BE2C (cell line): ENCODE measurements at regions not wholly inside any gene's neighbourhood (a gene's known extent, or its start where the extent isn't known, plus 50 kb on each side); places are given as distances from the start of the nearest gene placed in this dataset.

Experiments
- DNase-seq: peaks from one replicate; pipeline ENCODE4 v3.0.0-alpha.2; 2020
- H3K27me3 ChIP-seq: fragments of 250-450 bp; sonication (Bioruptor Pico); 2 replicates; pipeline ENCODE4 v1.5.1; 2020; ENCODE audit warnings: mild to moderate bottlenecking
- H3K36me3 ChIP-seq: fragments of 250-450 bp; sonication (Bioruptor Pico); 2 replicates; pipeline ENCODE4 v1.5.1; 2020; ENCODE audit warnings: mild to moderate bottlenecking
- H3K4me1 ChIP-seq: fragments of 250-450 bp; sonication (Bioruptor Pico); 2 replicates; pipeline ENCODE4 v1.5.1; 2020
- H3K4me3 ChIP-seq: 2 replicates; pipeline ENCODE4 v1.5.1; 2011; ENCODE audit warnings: low read depth, low read length
- H3K9me3 ChIP-seq: fragments of 250-450 bp; sonication (Bioruptor Pico); 2 replicates; pipeline ENCODE4 v1.5.1; 2020
- TF ChIP-seq, protein P1 (sequence below): IDR thresholded peaks from 2 replicates; pipeline ENCODE4 v1.5.1; 2012; ENCODE audit warnings: mild to moderate bottlenecking, low read depth, low read length

DNA sequence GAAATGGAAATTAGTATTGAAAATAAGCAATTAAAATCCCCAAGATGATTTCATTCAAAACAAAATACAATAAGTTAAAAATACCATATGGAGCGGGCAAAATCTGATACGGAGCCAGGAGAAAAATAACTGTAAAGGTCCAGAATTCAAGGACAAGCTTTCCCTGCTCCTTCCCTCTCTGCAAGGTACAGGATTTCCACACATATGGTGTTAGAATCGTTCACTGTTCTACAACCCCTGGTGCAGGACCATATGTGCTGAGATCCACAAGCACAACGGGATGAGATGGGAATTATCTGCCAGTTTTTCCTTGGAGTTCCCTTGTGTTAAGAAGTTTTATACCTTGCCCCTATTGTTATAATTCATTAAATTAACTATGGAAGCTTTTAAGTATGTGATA is 94.7 kb upstream of the DMAC1 start:
- Histone ChIP-seq H3K27me3 (no peaks in the 10 kb centered on the region), H3K4me3 (no peak overlapping the region), H3K36me3 (no peaks in the 10 kb centered on the region), H3K9me3 (no peaks in the 10 kb centered on the region), H3K4me1 (no peaks in the 10 kb centered on the region)
- no peak for DNase-seq
- TF ChIP-seq, protein P1, sequence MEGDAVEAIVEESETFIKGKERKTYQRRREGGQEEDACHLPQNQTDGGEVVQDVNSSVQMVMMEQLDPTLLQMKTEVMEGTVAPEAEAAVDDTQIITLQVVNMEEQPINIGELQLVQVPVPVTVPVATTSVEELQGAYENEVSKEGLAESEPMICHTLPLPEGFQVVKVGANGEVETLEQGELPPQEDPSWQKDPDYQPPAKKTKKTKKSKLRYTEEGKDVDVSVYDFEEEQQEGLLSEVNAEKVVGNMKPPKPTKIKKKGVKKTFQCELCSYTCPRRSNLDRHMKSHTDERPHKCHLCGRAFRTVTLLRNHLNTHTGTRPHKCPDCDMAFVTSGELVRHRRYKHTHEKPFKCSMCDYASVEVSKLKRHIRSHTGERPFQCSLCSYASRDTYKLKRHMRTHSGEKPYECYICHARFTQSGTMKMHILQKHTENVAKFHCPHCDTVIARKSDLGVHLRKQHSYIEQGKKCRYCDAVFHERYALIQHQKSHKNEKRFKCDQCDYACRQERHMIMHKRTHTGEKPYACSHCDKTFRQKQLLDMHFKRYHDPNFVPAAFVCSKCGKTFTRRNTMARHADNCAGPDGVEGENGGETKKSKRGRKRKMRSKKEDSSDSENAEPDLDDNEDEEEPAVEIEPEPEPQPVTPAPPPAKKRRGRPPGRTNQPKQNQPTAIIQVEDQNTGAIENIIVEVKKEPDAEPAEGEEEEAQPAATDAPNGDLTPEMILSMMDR = no peak

DNA sequence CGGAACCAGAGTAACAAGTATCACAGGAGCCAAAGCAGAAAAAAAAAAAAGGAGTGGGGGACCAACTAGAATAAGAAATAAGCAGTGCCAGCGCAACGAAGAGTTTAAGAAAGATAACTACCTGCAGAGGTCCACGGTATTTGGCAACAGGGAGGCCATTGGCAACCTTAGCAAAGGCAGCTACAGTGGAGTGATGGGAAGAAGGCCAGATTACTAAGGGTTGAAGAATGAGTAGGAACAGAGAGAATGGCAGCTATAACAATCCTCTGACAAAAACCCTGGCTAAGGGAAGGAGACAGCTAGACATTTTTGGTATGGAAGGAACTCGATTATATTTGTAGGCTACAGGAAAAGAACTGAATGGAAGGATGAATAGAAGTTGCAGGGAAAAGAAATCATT is 93.4 kb upstream of the DMAC1 start:
- H3K9me3 ChIP-seq = no peaks in the 10 kb centered on the region
- no peaks in the 10 kb centered on the region for H3K27me3 ChIP-seq
- no peak overlapping the region for H3K4me3 ChIP-seq
- H3K4me1 ChIP-seq = no peaks in the 10 kb centered on the region
- no peaks in the 10 kb centered on the region for H3K36me3 ChIP-seq
- no peak for DNase-seq
- TF ChIP-seq, protein P1 = no peak

DNA sequence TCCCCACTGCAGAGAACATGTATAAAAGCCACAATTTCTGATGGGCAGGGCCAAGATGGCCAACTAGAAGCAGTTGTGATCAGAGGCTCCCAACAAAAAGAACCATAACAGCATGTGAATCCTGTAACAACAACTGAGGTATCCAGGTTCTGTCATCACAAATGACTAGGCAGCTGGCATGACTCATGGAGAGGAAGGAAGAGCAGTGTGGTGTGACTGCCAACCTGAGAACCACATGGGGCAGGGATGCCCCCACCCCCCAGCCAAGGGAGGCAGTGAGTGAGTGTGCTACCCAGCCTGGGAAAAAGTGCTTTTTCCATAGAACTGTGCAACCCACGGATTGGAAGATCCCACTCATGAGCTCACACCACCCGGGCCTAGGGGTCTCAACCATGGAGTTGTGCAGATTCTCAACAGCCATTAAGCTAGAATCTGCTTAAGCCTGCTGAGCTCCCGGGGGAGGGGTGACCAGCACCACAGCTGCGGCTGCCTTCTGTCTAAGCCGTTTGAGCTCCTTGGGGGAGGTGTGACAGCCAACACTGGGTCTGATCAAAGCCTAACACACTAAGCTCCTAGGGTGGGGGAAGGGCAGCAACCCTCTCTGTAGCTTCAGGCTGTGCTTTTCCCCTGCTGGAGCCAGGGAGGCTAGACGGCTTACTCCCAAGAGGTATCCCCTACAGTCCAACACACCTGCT is 80.1 kb upstream of the DMAC1 start:
- TF ChIP-seq, protein P1 = no peak
- DNase-seq = no peak

DNA sequence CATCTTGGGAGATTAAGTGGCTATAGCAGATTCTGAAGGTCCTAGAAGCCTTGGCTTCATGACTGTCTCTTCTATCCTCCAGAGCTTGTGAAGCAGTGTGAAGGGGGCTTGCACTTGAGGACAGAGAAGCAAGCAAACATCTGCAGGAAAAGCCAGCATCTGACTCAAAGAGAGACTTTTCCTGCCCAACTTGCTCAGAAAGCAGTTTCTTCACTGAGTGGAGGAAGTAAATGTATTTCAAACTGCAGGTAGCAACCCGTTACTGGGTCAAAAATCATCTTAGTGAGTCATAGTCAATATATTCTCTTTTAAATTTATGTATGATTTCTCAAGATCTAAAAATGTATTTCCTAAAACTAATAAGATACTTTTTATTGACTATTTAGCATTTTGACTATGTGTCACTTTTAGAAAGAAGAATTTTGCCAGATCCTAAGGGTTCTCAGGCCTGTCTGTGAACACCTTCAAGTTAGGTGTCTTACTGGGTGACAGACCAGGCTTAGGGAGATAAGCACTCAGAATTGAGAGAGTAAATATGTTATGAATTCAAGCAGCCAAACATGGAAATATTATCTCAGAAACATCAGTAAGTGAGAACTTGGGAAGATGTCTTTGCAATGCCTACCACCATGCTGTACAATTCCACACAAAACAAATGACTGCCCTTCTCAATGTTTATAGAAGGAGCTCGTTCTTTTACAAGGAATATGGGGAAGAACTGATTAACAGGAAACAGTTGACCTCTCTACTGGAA is 72.6 kb upstream of the DMAC1 start:
- DNase-seq = no peak
- Histone ChIP-seq H3K4me1 (no peaks in the 10 kb centered on the region), H3K36me3 (no peaks in the 10 kb centered on the region), H3K4me3 (no peak overlapping the region), H3K9me3 (no peaks in the 10 kb centered on the region), H3K27me3 (no peaks in the 10 kb centered on the region)
- TF ChIP-seq, protein P1 = no peak

More for the DNA sequence above, 80.1 kb upstream of the DMAC1 start:
- Histone ChIP-seq H3K4me1 (no peaks in the 10 kb centered on the region), H3K27me3 (no peaks in the 10 kb centered on the region; the same call in 1 of the 2 replicates), H3K4me3 (no peak overlapping the region), H3K36me3 (no peaks in the 10 kb centered on the region), H3K9me3 (no peaks in the 10 kb centered on the region)

DNA sequence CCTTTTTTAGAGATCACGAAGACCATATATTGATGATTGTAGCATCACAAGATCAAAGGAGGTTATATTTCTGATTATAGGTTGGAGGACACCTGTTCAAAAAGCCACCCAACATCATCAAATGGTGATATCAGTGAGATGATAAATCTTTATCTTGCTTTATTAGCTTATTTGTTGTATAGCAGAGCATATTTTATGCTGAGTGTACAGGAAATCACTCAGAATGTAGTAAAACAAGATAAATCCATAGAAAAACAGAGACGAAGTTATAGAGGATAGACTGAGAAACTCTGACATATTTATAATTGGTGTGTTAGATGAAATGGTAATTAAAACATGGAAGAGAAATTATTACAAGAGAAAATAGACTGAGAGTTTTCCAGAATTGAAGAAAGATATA is 69.8 kb upstream of the DMAC1 start:
- Histone ChIP-seq H3K4me1 (no peaks in the 10 kb centered on the region), H3K4me3 (no peak overlapping the region), H3K36me3 (no peaks in the 10 kb centered on the region), H3K27me3 (no peaks in the 10 kb centered on the region), H3K9me3 (no peaks in the 10 kb centered on the region)
- DNase-seq = no peak
- TF ChIP-seq, protein P1 = no peak

DNA sequence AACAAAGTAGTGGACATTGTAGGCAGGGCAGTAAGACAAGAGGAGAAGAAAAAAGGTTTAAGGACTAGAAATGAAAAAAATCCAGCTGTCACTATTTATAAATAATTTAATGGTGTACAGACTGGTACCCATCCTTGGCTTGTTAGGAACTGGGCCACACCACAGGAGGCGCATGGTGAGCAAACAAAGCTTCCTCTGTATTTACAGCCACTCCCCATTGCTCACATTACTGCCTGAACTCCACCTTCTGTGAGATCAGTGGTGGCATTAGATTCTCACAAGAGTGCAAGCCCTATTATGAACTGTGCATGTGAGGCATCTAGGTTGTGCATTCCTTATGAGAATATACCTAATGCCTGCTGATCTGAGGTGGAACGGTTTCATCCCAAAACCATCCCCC is 62.6 kb upstream of the DMAC1 start:
- Histone ChIP-seq H3K4me3 (no peak overlapping the region), H3K27me3 (no peaks in the 10 kb centered on the region), H3K36me3 (no peaks in the 10 kb centered on the region), H3K9me3 (no peaks in the 10 kb centered on the region), H3K4me1 (no peaks in the 10 kb centered on the region)
- TF ChIP-seq, protein P1 = no peak
- no peak for DNase-seq
